ENCODE measurements at regions not wholly inside any gene's neighbourhood (a gene's known extent, or its start where the extent isn't known, plus 50 kb on each side); places are given as distances from the start of the nearest gene placed in this dataset.

- TF ChIP-seq CTCF (IDR thresholded peaks at IDR 0.05) (no peak), POLR2A (IDR thresholded peaks at IDR 0.05) (no peak)
These were observed 64.7 kb upstream of the HNRNPA3 start for GRCh38 chr2:177147834-177148445.

Measured in Peyer's patch (tissue), 4 donors.